ENCODE measurements at regions not wholly inside any gene's neighbourhood (a gene's known extent, or its start where the extent isn't known, plus 50 kb on each side); places are given as distances from the start of the nearest gene placed in this dataset.

DNA sequence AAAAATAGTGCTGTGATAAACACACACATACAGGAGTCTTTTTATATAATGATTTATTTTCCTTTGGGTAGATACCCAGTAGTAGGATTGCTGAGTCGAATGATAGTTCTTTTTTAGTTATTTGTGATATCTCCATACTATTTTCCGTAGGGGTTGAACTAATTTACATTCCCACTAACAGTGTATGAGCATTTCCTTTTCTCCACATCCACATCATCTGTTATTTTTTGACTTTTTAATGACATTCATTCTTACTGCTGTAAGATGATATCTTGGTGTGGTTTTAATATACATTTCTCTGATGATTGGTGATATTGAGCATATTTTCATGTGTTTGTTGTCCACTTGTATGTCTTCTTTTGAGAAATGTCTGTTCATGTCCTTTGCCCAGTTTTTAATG, 78.3 kb downstream of the NIBAN1 start:
- TF ChIP-seq SAFB2 (CRISPR knock-in tag; IDR thresholded peaks at IDR 0.05; ENCODE audit: borderline replicate concordance, low read depth): no peak
- TF ChIP-seq GABPB1 (CRISPR knock-in tag; IDR thresholded peaks at IDR 0.05): no peak
- TF ChIP-seq, protein P1, sequence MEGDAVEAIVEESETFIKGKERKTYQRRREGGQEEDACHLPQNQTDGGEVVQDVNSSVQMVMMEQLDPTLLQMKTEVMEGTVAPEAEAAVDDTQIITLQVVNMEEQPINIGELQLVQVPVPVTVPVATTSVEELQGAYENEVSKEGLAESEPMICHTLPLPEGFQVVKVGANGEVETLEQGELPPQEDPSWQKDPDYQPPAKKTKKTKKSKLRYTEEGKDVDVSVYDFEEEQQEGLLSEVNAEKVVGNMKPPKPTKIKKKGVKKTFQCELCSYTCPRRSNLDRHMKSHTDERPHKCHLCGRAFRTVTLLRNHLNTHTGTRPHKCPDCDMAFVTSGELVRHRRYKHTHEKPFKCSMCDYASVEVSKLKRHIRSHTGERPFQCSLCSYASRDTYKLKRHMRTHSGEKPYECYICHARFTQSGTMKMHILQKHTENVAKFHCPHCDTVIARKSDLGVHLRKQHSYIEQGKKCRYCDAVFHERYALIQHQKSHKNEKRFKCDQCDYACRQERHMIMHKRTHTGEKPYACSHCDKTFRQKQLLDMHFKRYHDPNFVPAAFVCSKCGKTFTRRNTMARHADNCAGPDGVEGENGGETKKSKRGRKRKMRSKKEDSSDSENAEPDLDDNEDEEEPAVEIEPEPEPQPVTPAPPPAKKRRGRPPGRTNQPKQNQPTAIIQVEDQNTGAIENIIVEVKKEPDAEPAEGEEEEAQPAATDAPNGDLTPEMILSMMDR (CRISPR knock-in tag; IDR thresholded peaks at IDR 0.05): no peak
- no peak for TF ChIP-seq RFX3 (CRISPR knock-in tag; IDR thresholded peaks at IDR 0.05)
- TF ChIP-seq, protein P2, sequence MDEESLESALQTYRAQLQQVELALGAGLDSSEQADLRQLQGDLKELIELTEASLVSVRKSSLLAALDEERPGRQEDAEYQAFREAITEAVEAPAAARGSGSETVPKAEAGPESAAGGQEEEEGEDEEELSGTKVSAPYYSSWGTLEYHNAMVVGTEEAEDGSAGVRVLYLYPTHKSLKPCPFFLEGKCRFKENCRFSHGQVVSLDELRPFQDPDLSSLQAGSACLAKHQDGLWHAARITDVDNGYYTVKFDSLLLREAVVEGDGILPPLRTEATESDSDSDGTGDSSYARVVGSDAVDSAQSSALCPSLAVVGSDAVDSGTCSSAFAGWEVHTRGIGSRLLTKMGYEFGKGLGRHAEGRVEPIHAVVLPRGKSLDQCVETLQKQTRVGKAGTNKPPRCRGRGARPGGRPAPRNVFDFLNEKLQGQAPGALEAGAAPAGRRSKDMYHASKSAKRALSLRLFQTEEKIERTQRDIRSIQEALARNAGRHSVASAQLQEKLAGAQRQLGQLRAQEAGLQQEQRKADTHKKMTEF (CRISPR knock-in tag; IDR thresholded peaks at IDR 0.05): no peak
- TF ChIP-seq NFYC (CRISPR knock-in tag; IDR thresholded peaks at IDR 0.05): no peak
- TF ChIP-seq NAIF1 (CRISPR knock-in tag; IDR thresholded peaks at IDR 0.05; ENCODE audit: borderline replicate concordance): no peak
- TF ChIP-seq, protein P3, sequence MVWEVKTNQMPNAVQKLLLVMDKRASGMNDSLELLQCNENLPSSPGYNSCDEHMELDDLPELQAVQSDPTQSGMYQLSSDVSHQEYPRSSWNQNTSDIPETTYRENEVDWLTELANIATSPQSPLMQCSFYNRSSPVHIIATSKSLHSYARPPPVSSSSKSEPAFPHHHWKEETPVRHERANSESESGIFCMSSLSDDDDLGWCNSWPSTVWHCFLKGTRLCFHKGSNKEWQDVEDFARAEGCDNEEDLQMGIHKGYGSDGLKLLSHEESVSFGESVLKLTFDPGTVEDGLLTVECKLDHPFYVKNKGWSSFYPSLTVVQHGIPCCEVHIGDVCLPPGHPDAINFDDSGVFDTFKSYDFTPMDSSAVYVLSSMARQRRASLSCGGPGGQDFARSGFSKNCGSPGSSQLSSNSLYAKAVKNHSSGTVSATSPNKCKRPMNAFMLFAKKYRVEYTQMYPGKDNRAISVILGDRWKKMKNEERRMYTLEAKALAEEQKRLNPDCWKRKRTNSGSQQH (CRISPR knock-in tag; IDR thresholded peaks at IDR 0.05; ENCODE audit: low read depth): no peak
- TF ChIP-seq CHD4 (IDR thresholded peaks at IDR 0.05; ENCODE audit: borderline replicate concordance, low read length): no peak
- no peak for TF ChIP-seq AGO1 (IDR thresholded peaks at IDR 0.05; ENCODE audit: low read depth, low read length, poor library complexity, severe bottlenecking)
- TF ChIP-seq, protein P4, sequence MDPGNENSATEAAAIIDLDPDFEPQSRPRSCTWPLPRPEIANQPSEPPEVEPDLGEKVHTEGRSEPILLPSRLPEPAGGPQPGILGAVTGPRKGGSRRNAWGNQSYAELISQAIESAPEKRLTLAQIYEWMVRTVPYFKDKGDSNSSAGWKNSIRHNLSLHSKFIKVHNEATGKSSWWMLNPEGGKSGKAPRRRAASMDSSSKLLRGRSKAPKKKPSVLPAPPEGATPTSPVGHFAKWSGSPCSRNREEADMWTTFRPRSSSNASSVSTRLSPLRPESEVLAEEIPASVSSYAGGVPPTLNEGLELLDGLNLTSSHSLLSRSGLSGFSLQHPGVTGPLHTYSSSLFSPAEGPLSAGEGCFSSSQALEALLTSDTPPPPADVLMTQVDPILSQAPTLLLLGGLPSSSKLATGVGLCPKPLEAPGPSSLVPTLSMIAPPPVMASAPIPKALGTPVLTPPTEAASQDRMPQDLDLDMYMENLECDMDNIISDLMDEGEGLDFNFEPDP (CRISPR knock-in tag; conservative IDR thresholded peaks at IDR 0.05): no peak
- TF ChIP-seq, protein P5, sequence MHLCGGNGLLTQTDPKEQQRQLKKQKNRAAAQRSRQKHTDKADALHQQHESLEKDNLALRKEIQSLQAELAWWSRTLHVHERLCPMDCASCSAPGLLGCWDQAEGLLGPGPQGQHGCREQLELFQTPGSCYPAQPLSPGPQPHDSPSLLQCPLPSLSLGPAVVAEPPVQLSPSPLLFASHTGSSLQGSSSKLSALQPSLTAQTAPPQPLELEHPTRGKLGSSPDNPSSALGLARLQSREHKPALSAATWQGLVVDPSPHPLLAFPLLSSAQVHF (CRISPR knock-in tag; IDR thresholded peaks at IDR 0.05): no peak
- TF ChIP-seq TCF7 (IDR thresholded peaks at IDR 0.05; ENCODE audit: low read depth): no peak
